ENCODE measurements at regions not wholly inside any gene's neighbourhood (a gene's known extent, or its start where the extent isn't known, plus 50 kb on each side); places are given as distances from the start of the nearest gene placed in this dataset.

DNA sequence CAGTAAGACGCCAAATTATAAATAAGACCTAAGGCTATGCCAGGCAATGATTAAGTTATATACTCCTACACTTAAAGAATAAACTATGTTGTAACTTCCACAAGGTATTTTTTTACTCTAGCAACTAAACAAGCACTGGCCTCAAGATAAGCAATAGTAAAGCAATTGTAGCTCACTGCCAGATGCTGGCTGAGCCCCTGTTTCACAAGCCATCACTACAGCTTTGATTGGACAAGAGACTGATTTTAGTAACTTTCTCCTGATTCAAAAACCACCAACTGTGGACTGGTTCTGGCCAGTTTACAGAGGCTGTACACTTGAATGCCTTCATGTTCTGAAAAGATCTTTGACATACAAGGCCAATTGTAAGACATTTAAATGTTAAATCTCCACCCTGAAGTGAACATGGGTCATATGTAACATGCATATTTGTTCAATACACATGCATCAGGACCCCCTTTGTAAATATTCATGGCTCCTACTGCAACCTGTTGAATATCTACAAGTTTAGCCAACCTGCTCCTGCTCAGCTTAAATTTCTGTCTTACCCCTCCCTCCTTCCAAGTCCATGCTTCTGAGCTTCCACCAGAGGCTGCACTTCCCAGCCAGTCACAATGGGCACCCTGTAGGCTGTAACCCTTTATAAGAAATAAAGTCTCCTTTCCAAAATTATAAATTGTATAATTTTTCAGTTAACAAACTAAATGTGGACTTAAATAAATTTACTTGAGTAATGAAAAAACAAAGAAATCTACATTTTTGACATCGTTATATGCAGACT is 423.6 kb downstream of the ANKRD50 start:
- Histone ChIP-seq H3K9me3 (ENCODE audit: insufficient read depth, low read depth, low read length) (no peaks in the 10 kb centered on the region), H3K27me3 (ENCODE audit: insufficient read depth, low read length) (no peaks in the 10 kb centered on the region), H3K79me2 (ENCODE audit: insufficient read depth, low read length) (no peaks in the 10 kb centered on the region), H3K9ac (ENCODE audit: low read length) (no peak overlapping the region), H3K4me2 (ENCODE audit: low read length) (no peak overlapping the region), H3K36me3 (ENCODE audit: insufficient read depth, low read length) (no peaks in the 10 kb centered on the region), H4K20me1 (ENCODE audit: insufficient read depth, low read length) (no peaks in the 10 kb centered on the region), H2AFZ (ENCODE audit: low read depth, low read length) (no peak overlapping the region), H3K27ac (ENCODE audit: low read depth, low read length) (no peak overlapping the region), H3K4me1 (ENCODE audit: insufficient read depth, low read length) (no peaks in the 10 kb centered on the region), H3K4me3 (ENCODE audit: insufficient read depth, low read depth, low read length) (no peak overlapping the region)
- DNase-seq (ENCODE audit: low read depth), result no peak
- H3K27me3 Mint-ChIP-seq (ENCODE audit: low read depth, unreplicated experiment), result no peaks in the 10 kb centered on the region
- H3K27ac Mint-ChIP-seq (ENCODE audit: unreplicated experiment), result no peak overlapping the region
- no peaks in the 10 kb centered on the region for H3K4me1 Mint-ChIP-seq (ENCODE audit: low read depth, unreplicated experiment)
- H3K4me3 Mint-ChIP-seq (ENCODE audit: unreplicated experiment), result no peak overlapping the region
- TF ChIP-seq, protein P1, sequence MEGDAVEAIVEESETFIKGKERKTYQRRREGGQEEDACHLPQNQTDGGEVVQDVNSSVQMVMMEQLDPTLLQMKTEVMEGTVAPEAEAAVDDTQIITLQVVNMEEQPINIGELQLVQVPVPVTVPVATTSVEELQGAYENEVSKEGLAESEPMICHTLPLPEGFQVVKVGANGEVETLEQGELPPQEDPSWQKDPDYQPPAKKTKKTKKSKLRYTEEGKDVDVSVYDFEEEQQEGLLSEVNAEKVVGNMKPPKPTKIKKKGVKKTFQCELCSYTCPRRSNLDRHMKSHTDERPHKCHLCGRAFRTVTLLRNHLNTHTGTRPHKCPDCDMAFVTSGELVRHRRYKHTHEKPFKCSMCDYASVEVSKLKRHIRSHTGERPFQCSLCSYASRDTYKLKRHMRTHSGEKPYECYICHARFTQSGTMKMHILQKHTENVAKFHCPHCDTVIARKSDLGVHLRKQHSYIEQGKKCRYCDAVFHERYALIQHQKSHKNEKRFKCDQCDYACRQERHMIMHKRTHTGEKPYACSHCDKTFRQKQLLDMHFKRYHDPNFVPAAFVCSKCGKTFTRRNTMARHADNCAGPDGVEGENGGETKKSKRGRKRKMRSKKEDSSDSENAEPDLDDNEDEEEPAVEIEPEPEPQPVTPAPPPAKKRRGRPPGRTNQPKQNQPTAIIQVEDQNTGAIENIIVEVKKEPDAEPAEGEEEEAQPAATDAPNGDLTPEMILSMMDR (IDR thresholded peaks at IDR 0.05; ENCODE audit: insufficient read depth, low read depth, low read length), result no peak
- TF ChIP-seq EZH2 (IDR thresholded peaks at IDR 0.05; ENCODE audit: insufficient read depth, low read length), result no peak
- no peak for FAIRE-seq
- H3K36me3 Mint-ChIP-seq (ENCODE audit: low read depth, unreplicated experiment), result no peaks in the 10 kb centered on the region
- H3K9me3 Mint-ChIP-seq (ENCODE audit: unreplicated experiment), result no peaks in the 10 kb centered on the region

DNA sequence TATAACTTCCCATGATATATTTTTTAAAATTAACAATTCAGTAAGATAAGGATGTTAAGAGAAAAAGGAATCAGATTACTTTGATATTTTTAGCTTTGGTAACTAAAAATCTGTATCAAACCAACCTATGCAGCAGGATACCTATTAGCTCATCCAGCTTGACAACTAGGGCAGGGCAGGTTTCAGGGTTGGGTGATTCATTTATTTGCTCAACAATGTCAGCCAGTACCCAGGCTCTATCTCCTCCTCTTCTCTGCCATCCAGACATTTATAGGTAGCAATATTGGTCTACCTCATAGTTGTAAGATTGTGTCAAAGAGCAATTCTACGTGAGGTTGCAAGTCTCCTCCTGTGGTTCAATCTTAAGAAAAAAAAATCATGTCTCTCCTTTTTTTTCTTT is 421.9 kb downstream of the ANKRD50 start:
- no peaks in the 10 kb centered on the region for H3K9me3 Mint-ChIP-seq (ENCODE audit: unreplicated experiment)
- H3K27me3 Mint-ChIP-seq (ENCODE audit: low read depth, unreplicated experiment), result no peaks in the 10 kb centered on the region
- no peaks in the 10 kb centered on the region for H3K4me1 Mint-ChIP-seq (ENCODE audit: low read depth, unreplicated experiment)
- H3K27ac Mint-ChIP-seq (ENCODE audit: unreplicated experiment), result no peak overlapping the region
- no peak for DNase-seq (ENCODE audit: low read depth)
- Histone ChIP-seq H3K36me3 (ENCODE audit: insufficient read depth, low read length) (no peaks in the 10 kb centered on the region), H3K79me2 (ENCODE audit: insufficient read depth, low read length) (no peaks in the 10 kb centered on the region), H3K4me1 (ENCODE audit: insufficient read depth, low read length) (no peaks in the 10 kb centered on the region), H3K9ac (ENCODE audit: low read length) (no peak overlapping the region), H3K9me3 (ENCODE audit: insufficient read depth, low read depth, low read length) (no peaks in the 10 kb centered on the region), H3K27ac (ENCODE audit: low read depth, low read length) (no peak overlapping the region), H3K4me2 (ENCODE audit: low read length) (no peak overlapping the region), H2AFZ (ENCODE audit: low read depth, low read length) (no peak overlapping the region), H3K27me3 (ENCODE audit: insufficient read depth, low read length) (no peaks in the 10 kb centered on the region), H4K20me1 (ENCODE audit: insufficient read depth, low read length) (no peaks in the 10 kb centered on the region), H3K4me3 (ENCODE audit: insufficient read depth, low read depth, low read length) (no peak overlapping the region)
- no peak for FAIRE-seq
- H3K4me3 Mint-ChIP-seq (ENCODE audit: unreplicated experiment), result no peak overlapping the region
- TF ChIP-seq EZH2 (IDR thresholded peaks at IDR 0.05; ENCODE audit: insufficient read depth, low read length), result no peak
- TF ChIP-seq, protein P1 (IDR thresholded peaks at IDR 0.05; ENCODE audit: insufficient read depth, low read depth, low read length), result no peak
- H3K36me3 Mint-ChIP-seq (ENCODE audit: low read depth, unreplicated experiment), result no peaks in the 10 kb centered on the region

DNA sequence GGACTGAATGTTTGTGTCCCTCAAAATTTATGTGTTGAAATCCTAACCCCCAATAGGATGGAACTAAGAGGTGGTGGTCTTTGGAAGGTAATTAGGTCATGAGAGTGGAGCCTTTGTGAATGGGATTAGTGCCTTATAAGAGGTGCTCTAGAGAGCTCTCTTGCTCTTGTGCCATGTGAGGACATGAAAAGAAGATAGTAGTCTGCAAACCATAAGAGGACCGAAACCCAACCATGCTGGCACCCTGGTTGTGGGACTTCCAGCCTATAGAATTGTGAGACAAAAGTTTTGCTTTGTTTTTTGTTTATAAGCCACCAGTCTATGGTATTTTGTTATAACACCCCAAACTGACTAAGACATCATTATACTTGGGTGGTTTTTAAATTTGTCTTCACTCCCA is 417.1 kb downstream of the ANKRD50 start:
- no peak for FAIRE-seq
- H3K9me3 Mint-ChIP-seq (ENCODE audit: unreplicated experiment), result no peaks in the 10 kb centered on the region

More for the DNA sequence above, 417.1 kb downstream of the ANKRD50 start:
- Mint-ChIP-seq H3K36me3 (ENCODE audit: low read depth, unreplicated experiment) (no peaks in the 10 kb centered on the region), H3K27ac (ENCODE audit: unreplicated experiment) (no peak overlapping the region), H3K4me3 (ENCODE audit: unreplicated experiment) (no peak overlapping the region), H3K27me3 (ENCODE audit: low read depth, unreplicated experiment) (no peaks in the 10 kb centered on the region), H3K4me1 (ENCODE audit: low read depth, unreplicated experiment) (no peaks in the 10 kb centered on the region)
- no peak for DNase-seq (ENCODE audit: low read depth)
- Histone ChIP-seq H4K20me1 (ENCODE audit: insufficient read depth, low read length) (no peaks in the 10 kb centered on the region), H3K79me2 (ENCODE audit: insufficient read depth, low read length) (no peaks in the 10 kb centered on the region), H3K9ac (ENCODE audit: low read length) (no peak overlapping the region), H3K4me3 (ENCODE audit: insufficient read depth, low read depth, low read length) (no peak overlapping the region), H3K27me3 (ENCODE audit: insufficient read depth, low read length) (no peaks in the 10 kb centered on the region), H2AFZ (ENCODE audit: low read depth, low read length) (no peak overlapping the region), H3K4me1 (ENCODE audit: insufficient read depth, low read length) (no peaks in the 10 kb centered on the region), H3K9me3 (ENCODE audit: insufficient read depth, low read depth, low read length) (no peaks in the 10 kb centered on the region), H3K27ac (ENCODE audit: low read depth, low read length) (no peak overlapping the region), H3K4me2 (ENCODE audit: low read length) (no peak overlapping the region), H3K36me3 (ENCODE audit: insufficient read depth, low read length) (no peaks in the 10 kb centered on the region)
- TF ChIP-seq EZH2 (IDR thresholded peaks at IDR 0.05; ENCODE audit: insufficient read depth, low read length), result no peak
- TF ChIP-seq, protein P1 (IDR thresholded peaks at IDR 0.05; ENCODE audit: insufficient read depth, low read depth, low read length), result no peak
